Stomach (tissue), 8 donors: ENCODE measurements at regions not wholly inside any gene's neighbourhood (a gene's known extent, or its start where the extent isn't known, plus 50 kb on each side); places are given as distances from the start of the nearest gene placed in this dataset.

ENCODE experiments used
- DNase-seq, 2 donors: peaks; one replicate each; pipeline versions ENCODE4 v3.0.0 to v3.0.0-alpha.2; 2013 to 2019
- H3K27ac ChIP-seq, 5 donors: fragments of 200-600 bp in 4 of 5; sonication (generic) in 4 of 5; one replicate each; pipeline ENCODE4 v1.5.1; 2013 to 2019; ENCODE audit warnings: mild to moderate bottlenecking in 1 of 5, moderate library complexity in 1 of 5
- H3K27me3 ChIP-seq, 3 donors: fragments of 200-600 bp; sonication (generic); one replicate each; pipeline ENCODE4 v1.5.1; 2017 to 2019; ENCODE audit warnings: mixed run types in 1 of 3
- H3K36me3 ChIP-seq, 4 donors: fragments of 200-600 bp; sonication (generic); 1 replicate in 3 of 4; 2 replicates in 1 of 4; pipeline ENCODE4 v1.5.1; 2016 to 2019
- H3K4me1 ChIP-seq, 4 donors: fragments of 200-600 bp; sonication (generic); one replicate each; pipeline ENCODE4 v1.5.1; 2016 to 2019
- H3K4me3 ChIP-seq, 4 donors: fragments of 200-600 bp; sonication (generic) in 3 of 4; one replicate each; pipeline ENCODE4 v1.5.1; 2016 to 2019; ENCODE audit warnings: mild to moderate bottlenecking in 1 of 4
- H3K9me3 ChIP-seq, 4 donors: fragments of 200-600 bp; sonication (generic); one replicate each; pipeline ENCODE4 v1.5.1; 2016 to 2019
- CTCF ChIP-seq, 7 experiments: fragments of 450-650 bp in 4 of 7; fragments of 200-600 bp in 3 of 7; sonication (generic) in 3 of 7; IDR thresholded peaks; one replicate each; pipeline ENCODE4 v1.5.1; 2016 to 2019; ENCODE audit warnings: antibody characterized with exemption in 7 of 7, control low read depth in 2 of 7, mild to moderate bottlenecking in 1 of 7
- EP300 ChIP-seq: sonication (generic); formaldehyde crosslinking; IDR thresholded peaks from one replicate; pipeline ENCODE4 v1.6.1; 2017; ENCODE audit warnings: antibody characterized with exemption
- POLR2A ChIP-seq, 4 donors: fragments of 450-650 bp; IDR thresholded peaks; one replicate each; pipeline ENCODE4 v1.6.1; 2016; ENCODE audit warnings: antibody characterized with exemption in 4 of 4, control low read depth in 2 of 4, mild to moderate bottlenecking in 1 of 4, moderate library complexity in 1 of 4
- POLR2AphosphoS5 ChIP-seq, 3 donors: sonication (generic); formaldehyde crosslinking; IDR thresholded peaks; one replicate each; pipeline ENCODE4 v1.6.1; 2016; ENCODE audit warnings: antibody characterized with exemption in 3 of 3
- WGBS, 5 donors: extraction: QIAGEN DNeasy Blood & Tissue Kit in 3 of 5; methylation state at CpG; one replicate each; pipeline versions ENCODE4 v1.1.5 to v1.1.7; 2013 to 2018; 5-methylcytosine and 5-hydroxymethylcytosine counted together
- intact Hi-C: fragments of 100-400 bp; cut with DNase I; formaldehyde crosslinking; loops from one replicate; pipeline ENCODE4 v1.15.1; 2023; ENCODE audit warnings: low total_unique reads
- donor health status: healthy with polysubstance abuse.
- donor health status: Bipolar disorder and iron deficiency.
- donor health status: healthy.

GRCh38 chr12:65720136-65721130 lies 103.8 kb upstream of the HMGA2 start:
- intact Hi-C loops: no loop called here
- Histone ChIP-seq H3K36me3 (no peaks in the 10 kb centered on the region), H3K4me3 (no peak overlapping the region), H3K4me1 (no peaks in the 10 kb centered on the region), H3K9me3 (no peaks in the 10 kb centered on the region), H3K27me3 (peaks cover 0 to 33% (median 1%) of the 10 kb centered on the region in 3 donors), H3K27ac (no peak overlapping the region)
- no peak for TF ChIP-seq POLR2AphosphoS5 (IDR thresholded peaks at IDR 0.05)
- TF ChIP-seq EP300: no peak
- TF ChIP-seq POLR2A (IDR thresholded peaks at IDR 0.05): no peak
- no peak for TF ChIP-seq CTCF (IDR thresholded peaks at IDR 0.05)
- no peak for DNase-seq
- WGBS, 5 donors: 78 to 82% (median 82%) methylated on average over 15 of the region's 15 CpGs

GRCh38 chr12:65721541-65722190 lies 102.6 kb upstream of the HMGA2 start:
- Histone ChIP-seq H3K27ac (no peak overlapping the region), H3K36me3 (no peaks in the 10 kb centered on the region), H3K4me3 (no peak overlapping the region), H3K4me1 (no peaks in the 10 kb centered on the region), H3K27me3 (peaks cover 0 to 43% (median 4%) of the 10 kb centered on the region in 3 donors), H3K9me3 (no peaks in the 10 kb centered on the region)
- intact Hi-C loops: no loop called here
- TF ChIP-seq EP300 (no peak), POLR2AphosphoS5 (IDR thresholded peaks at IDR 0.05) (no peak), CTCF (IDR thresholded peaks at IDR 0.05) (no peak), POLR2A (IDR thresholded peaks at IDR 0.05) (no peak)
- no peak for DNase-seq
- 62 to 95% (median 94%) methylated on average over 3 of the region's 3 CpGs for WGBS, 5 donors

DNA sequence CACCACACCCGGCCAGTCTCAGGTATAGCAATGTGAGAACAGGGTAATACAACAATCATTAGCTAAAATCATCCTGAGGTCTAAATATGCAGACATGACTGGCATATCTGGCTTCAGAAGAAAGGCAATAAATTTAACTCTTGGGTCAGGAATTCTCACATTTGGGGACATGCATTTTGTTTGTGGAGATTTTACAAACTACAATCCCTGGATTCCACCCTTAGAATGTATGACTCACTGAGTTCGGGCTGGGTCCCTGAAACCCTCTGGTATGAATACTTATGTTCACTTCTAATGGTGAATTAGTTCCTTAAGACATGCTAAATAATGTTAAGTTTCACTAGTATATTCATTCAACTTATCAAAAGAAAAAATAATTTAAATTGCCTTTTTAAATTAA lies 98.9 kb upstream of the HMGA2 start:
- intact Hi-C loops: no loop called here
- Histone ChIP-seq H3K36me3 (no peaks in the 10 kb centered on the region), H3K27me3 (peaks cover 11 to 66% (median 36%) of the 10 kb centered on the region in 3 donors), H3K27ac (no peak overlapping the region), H3K4me3 (no peak overlapping the region), H3K9me3 (no peaks in the 10 kb centered on the region), H3K4me1 (peaks cover 6 to 13% (median 9%) of the 10 kb centered on the region in 4 donors)
- no peak for DNase-seq
- TF ChIP-seq POLR2AphosphoS5 (IDR thresholded peaks at IDR 0.05) (no peak), EP300 (no peak), POLR2A (IDR thresholded peaks at IDR 0.05) (no peak), CTCF (IDR thresholded peaks at IDR 0.05) (no peak)
- WGBS, 5 donors: 90 to 96% (median 94%) methylated on average over 2 of the region's 2 CpGs

DNA sequence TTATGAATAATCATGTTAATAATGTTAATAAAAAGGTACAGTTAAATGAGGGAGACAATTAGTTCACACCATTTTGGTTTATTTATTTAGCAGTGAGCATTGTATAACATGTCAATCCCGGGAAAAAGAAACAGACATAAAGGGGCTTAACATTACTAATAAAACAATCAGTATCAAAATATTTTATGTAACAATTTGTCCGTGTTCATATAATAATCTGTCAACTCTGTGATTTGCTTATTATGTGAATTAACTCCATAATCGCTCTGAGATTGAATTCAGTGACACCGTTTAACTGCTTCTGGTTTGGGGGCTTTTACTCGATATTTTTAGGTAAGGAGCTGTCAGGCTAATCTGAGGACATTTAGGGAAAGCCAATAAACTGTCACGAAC lies 95.8 kb upstream of the HMGA2 start:
- Histone ChIP-seq H3K4me3 (no peak overlapping the region), H3K27me3 (peaks cover 11 to 86% (median 40%) of the 10 kb centered on the region in 3 donors), H3K36me3 (no peaks in the 10 kb centered on the region), H3K9me3 (no peaks in the 10 kb centered on the region), H3K27ac (no peak overlapping the region), H3K4me1 (peaks cover 6 to 13% (median 9%) of the 10 kb centered on the region in 4 donors)
- 12 to 27% (median 17%) methylated on average over 6 of the region's 6 CpGs for WGBS, 5 donors
- no peak for DNase-seq
- intact Hi-C loops: no loop called here
- no peak for TF ChIP-seq CTCF (IDR thresholded peaks at IDR 0.05)
- no peak for TF ChIP-seq EP300
- no peak for TF ChIP-seq POLR2AphosphoS5 (IDR thresholded peaks at IDR 0.05)
- no peak for TF ChIP-seq POLR2A (IDR thresholded peaks at IDR 0.05)
